Tibial nerve (tissue), 4 donors: ENCODE measurements at regions not wholly inside any gene's neighbourhood (a gene's known extent, or its start where the extent isn't known, plus 50 kb on each side); places are given as distances from the start of the nearest gene placed in this dataset.
A peak's percentile ranks its signal among the peaks of the same experiment; 100 is the strongest.

Experiments
- DNase-seq, 2 donors: peaks; one replicate each; pipeline ENCODE4 v3.0.0-alpha.2; 2019; ENCODE audit warnings: low spot score in 2 of 2
- H3K27ac ChIP-seq, 4 donors: fragments of 200-600 bp; sonication (generic) in 3 of 4; one replicate each; pipeline ENCODE4 v1.5.1; 2017 to 2019; ENCODE audit warnings: mild to moderate bottlenecking in 1 of 4
- H3K27me3 ChIP-seq, 2 donors: fragments of 200-600 bp; sonication (generic) in 1 of 2; one replicate each; pipeline versions ENCODE4 v1.5.1 to v1.6.0; 2017 to 2019
- H3K36me3 ChIP-seq, 3 donors: fragments of 200-600 bp; sonication (generic); one replicate each; pipeline ENCODE4 v1.5.1; 2018 to 2019
- H3K4me1 ChIP-seq, 4 donors: fragments of 200-600 bp; sonication (generic) in 3 of 4; one replicate each; pipeline ENCODE4 v1.5.1; 2017 to 2019
- H3K4me3 ChIP-seq, 4 donors: fragments of 200-600 bp; sonication (generic) in 3 of 4; one replicate each; pipeline ENCODE4 v1.5.1; 2017 to 2019; ENCODE audit warnings: mild to moderate bottlenecking in 1 of 4, moderate library complexity in 1 of 4
- H3K9me3 ChIP-seq, 4 donors: fragments of 200-600 bp; sonication (generic) in 3 of 4; one replicate each; pipeline ENCODE4 v1.5.1; 2017 to 2019
- EP300 ChIP-seq, 2 donors: sonication (generic); formaldehyde crosslinking; IDR thresholded peaks; one replicate each; pipeline ENCODE4 v1.6.1; 2017; ENCODE audit warnings: antibody characterized with exemption in 2 of 2, mild to moderate bottlenecking in 1 of 2
- POLR2A ChIP-seq, 2 donors: fragments of 450-650 bp; IDR thresholded peaks; one replicate each; pipeline ENCODE4 v1.6.1; 2017; ENCODE audit warnings: antibody characterized with exemption in 2 of 2, mild to moderate bottlenecking in 2 of 2, moderate library complexity in 2 of 2
- WGBS, 2 donors: methylation state at CpG; one replicate each; pipeline ENCODE4 v1.1.5; 2018; 5-methylcytosine and 5-hydroxymethylcytosine counted together
- TF ChIP-seq, protein P1 (sequence below), 5 experiments: fragments of 200-600 bp in 3 of 5; fragments of 450-650 bp in 2 of 5; sonication (generic) in 3 of 5; IDR thresholded peaks; one replicate each; pipeline ENCODE4 v1.5.1; 2016 to 2019; ENCODE audit warnings: antibody characterized with exemption in 5 of 5, mild to moderate bottlenecking in 3 of 5, moderate library complexity in 2 of 5

DNA sequence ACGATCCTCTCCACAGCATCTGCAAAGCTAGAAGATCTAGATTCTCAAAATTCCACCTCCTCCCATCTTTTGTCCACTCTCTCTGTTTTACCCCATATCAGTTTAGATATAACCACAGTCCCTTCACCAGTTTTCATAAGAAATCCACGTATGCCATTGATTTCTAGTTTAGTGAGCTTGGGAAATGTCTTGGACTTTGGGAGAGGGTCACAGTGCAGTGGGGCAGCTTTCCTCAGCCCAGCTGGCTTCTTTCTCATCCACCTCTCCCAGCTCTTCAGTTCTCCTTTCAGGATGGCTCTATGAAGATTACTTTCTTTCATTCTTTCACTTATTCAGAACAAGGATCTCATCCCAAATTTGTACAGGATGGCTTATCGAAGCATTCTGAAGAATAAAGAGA is 203.9 kb upstream of the ADCY2 start:
- 69 to 87% methylated on average over 3 of the region's 3 CpGs for WGBS, 2 donors
- no peaks in the 10 kb centered on the region for H3K9me3 ChIP-seq

DNA sequence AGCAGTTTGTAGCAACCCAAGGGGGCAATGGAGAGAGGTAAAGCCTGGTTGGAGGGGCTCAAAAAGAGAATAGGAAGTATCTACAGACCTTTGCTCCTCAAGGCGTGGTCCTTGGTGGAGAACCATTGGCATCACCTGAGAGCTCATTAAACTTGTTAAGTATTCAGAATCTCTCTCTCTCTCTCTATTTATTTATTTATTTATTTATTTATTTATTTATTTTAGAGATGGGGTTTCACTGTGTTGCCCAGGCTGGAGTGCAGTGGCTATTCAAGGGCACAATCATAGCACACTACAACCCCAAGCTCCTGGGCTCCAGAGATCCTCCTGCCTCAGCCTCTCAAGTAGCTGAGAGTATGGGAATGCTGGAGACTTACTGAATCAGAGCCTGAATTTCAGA is 193.1 kb upstream of the ADCY2 start:
- TF ChIP-seq, protein P1, sequence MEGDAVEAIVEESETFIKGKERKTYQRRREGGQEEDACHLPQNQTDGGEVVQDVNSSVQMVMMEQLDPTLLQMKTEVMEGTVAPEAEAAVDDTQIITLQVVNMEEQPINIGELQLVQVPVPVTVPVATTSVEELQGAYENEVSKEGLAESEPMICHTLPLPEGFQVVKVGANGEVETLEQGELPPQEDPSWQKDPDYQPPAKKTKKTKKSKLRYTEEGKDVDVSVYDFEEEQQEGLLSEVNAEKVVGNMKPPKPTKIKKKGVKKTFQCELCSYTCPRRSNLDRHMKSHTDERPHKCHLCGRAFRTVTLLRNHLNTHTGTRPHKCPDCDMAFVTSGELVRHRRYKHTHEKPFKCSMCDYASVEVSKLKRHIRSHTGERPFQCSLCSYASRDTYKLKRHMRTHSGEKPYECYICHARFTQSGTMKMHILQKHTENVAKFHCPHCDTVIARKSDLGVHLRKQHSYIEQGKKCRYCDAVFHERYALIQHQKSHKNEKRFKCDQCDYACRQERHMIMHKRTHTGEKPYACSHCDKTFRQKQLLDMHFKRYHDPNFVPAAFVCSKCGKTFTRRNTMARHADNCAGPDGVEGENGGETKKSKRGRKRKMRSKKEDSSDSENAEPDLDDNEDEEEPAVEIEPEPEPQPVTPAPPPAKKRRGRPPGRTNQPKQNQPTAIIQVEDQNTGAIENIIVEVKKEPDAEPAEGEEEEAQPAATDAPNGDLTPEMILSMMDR (IDR thresholded peaks at IDR 0.05) = no peak
- TF ChIP-seq EP300 (IDR thresholded peaks at IDR 0.05) (no peak), POLR2A (IDR thresholded peaks at IDR 0.05) (no peak)
- WGBS, 2 donors = 90 to 97% methylated on average over 1 of the region's 1 CpG
- no peak for DNase-seq
- Histone ChIP-seq H3K9me3 (peaks cover 0 to 9% (median 0%) of the 10 kb centered on the region in 4 donors), H3K4me1 (no peaks in the 10 kb centered on the region), H3K27ac (no peak overlapping the region), H3K36me3 (no peaks in the 10 kb centered on the region), H3K4me3 (no peak overlapping the region), H3K27me3 (no peaks in the 10 kb centered on the region)

More for the DNA sequence above, 203.9 kb upstream of the ADCY2 start:
- DNase-seq = no peak
- TF ChIP-seq EP300 (IDR thresholded peaks at IDR 0.05) (no peak), POLR2A (IDR thresholded peaks at IDR 0.05) (no peak)
- TF ChIP-seq, protein P1 (IDR thresholded peaks at IDR 0.05) = no peak
- H3K36me3 ChIP-seq = no peaks in the 10 kb centered on the region
- H3K27ac ChIP-seq = no peak overlapping the region
- H3K27me3 ChIP-seq = no peaks in the 10 kb centered on the region
- no peaks in the 10 kb centered on the region for H3K4me1 ChIP-seq
- no peak overlapping the region for H3K4me3 ChIP-seq

DNA sequence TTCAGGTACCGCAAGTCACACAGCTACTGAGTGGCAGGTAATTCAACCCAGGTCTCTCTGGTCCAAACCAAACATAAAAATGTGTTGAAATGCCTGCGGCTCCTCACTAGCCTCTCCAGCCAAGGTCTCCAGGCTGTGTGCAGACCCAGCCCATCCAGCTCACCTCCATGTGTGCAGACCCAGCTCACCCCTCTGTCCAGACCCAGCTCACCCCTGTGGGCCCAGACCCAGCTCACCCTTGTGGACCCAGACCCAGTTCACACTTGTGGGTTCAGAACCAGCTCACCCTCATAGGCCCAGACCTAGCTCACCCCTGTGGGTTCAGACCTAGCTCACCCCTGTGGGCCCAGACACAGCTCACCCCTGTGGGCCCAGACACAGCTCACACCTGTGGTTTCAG is 188.0 kb upstream of the ADCY2 start:
- Histone ChIP-seq H3K27ac (peak overlapping the region in 1 of 4 donors; percentile 76), H3K36me3 (no peaks in the 10 kb centered on the region), H3K4me3 (no peak overlapping the region), H3K4me1 (no peaks in the 10 kb centered on the region), H3K9me3 (no peaks in the 10 kb centered on the region), H3K27me3 (no peaks in the 10 kb centered on the region)
- WGBS, 2 donors = 92 to 96% methylated on average over 2 of the region's 2 CpGs
- DNase-seq = no peak
- TF ChIP-seq, protein P1 (IDR thresholded peaks at IDR 0.05) = no peak
- TF ChIP-seq EP300 (IDR thresholded peaks at IDR 0.05) (no peak), POLR2A (IDR thresholded peaks at IDR 0.05) (no peak)

DNA sequence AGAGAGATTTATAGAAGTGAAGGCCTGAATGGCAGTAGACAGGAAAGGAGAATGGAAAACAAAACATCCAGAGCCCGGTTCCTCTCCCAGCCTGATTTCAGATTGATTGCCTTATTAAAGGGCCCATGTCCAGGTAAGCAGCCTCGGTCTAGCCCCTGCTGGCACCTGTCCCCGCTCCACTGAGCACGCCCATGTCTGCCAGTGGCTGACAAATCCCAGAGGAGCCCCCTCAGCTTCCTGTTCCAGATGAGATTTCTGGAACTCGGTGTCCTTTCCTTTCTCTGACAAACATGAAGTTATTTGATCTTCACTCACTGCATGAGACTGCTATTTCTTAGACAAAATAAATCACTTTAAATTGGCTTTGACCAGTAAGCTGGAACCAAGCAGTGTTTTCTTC is 187.0 kb upstream of the ADCY2 start:
- peak in 1 of 2 donors; percentile 54 for TF ChIP-seq EP300 (IDR thresholded peaks at IDR 0.05)
- TF ChIP-seq, protein P1 (IDR thresholded peaks at IDR 0.05) = no peak
- WGBS, 2 donors = 37 to 38% methylated on average over 5 of the region's 5 CpGs
- Histone ChIP-seq H3K4me3 (no peak overlapping the region), H3K4me1 (no peaks in the 10 kb centered on the region), H3K27ac (peak overlapping the region in 3 of 4 donors; percentile 34 to 76 (median 59)), H3K27me3 (no peaks in the 10 kb centered on the region), H3K9me3 (no peaks in the 10 kb centered on the region), H3K36me3 (no peaks in the 10 kb centered on the region)
- DNase-seq = peak; percentile 47 to 62

DNA sequence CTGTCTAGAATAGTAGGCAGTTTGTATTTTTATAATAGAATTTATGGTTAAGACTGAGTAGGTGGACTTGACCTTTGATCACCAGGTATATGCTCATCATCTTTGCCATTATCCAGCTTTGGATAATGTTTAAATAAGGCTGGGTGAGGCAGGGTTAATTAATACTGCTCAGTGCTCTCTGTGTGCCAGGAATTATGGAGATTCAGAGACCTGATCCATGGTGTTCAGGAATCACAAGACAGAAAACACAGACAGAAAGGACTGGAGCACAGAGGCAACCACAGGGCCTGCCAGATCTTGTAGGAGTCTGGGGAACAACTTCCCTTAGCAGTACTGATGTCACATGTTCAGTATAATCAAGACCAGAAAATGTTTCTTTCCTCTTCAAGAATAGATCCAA is 186.3 kb upstream of the ADCY2 start:
- no peaks in the 10 kb centered on the region for H3K36me3 ChIP-seq
- no peaks in the 10 kb centered on the region for H3K4me1 ChIP-seq
- peak in 1 of 2 donors; percentile 33 for DNase-seq
- no peak overlapping the region for H3K4me3 ChIP-seq
- H3K27ac ChIP-seq = peak overlapping the region in 2 of 4 donors; percentile 59 to 76
- H3K27me3 ChIP-seq = no peaks in the 10 kb centered on the region
- H3K9me3 ChIP-seq = no peaks in the 10 kb centered on the region
- TF ChIP-seq EP300 (IDR thresholded peaks at IDR 0.05) (peak in 1 of 2 donors; percentile 43), POLR2A (IDR thresholded peaks at IDR 0.05) (no peak)
- TF ChIP-seq, protein P1 (IDR thresholded peaks at IDR 0.05) = no peak
